HG03354 (cell line): ENCODE measurements at regions not wholly inside any gene's neighbourhood (a gene's known extent, or its start where the extent isn't known, plus 50 kb on each side); places are given as distances from the start of the nearest gene placed in this dataset.
A peak's percentile ranks its signal among the peaks of the same experiment; 100 is the strongest.
"Not testable (repeated sequence)": the region's sequence is repeated elsewhere in the genome, so short reads cannot be mapped to it uniquely, and the experiment has no call there.

ENCODE experiments used
- ATAC-seq: cut with Tn5 transposase; IDR thresholded peaks from one replicate; pipeline ENCODE4 v1.9.1; 2021; ENCODE audit warnings: mild to moderate bottlenecking; ENCODE audit not compliant: unreplicated experiment, poor library complexity, severe bottlenecking

DNA sequence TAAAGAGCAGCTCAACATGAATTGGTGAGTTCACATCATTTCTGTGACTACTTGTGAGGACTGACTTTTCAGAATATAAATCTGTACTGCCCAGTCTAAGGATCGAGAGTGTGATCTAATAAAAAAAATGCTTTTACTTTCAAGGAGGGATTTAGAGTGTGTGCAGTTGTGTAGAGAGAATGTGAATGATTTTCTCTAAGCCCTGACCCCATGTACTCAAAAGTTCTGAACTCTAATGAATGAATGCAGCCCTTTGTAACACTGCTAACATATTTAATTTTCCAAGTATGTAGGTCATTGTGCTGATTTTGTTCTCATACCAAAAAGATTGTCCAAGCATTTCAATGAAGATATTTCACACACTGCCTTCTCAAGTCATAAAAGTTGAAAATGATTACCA, 92.5 kb upstream of the STOX2 start:
- no peak for ATAC-seq

- no peak for ATAC-seq
Measured at GRCh38 chr4:183814461-183814860, 90.6 kb upstream of the STOX2 start.

DNA sequence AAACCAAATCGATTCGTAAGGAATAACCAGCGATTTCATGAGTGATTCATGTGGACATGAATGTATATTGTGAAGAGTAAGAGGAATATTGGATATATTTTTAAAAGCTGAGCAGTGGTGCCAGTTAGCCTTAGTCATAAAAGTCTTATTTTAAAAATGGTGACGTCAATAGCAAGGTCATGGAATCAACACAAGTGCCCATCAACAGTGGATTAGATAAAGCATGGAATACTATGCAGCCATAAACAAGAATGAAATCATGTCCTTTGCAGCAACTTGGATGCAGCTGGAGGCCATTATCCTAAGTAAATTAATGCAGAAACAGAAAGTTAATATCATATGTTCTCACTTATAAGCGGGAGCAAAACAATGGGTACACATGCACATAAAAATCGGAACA, 89.0 kb upstream of the STOX2 start:
- ATAC-seq: no peak

- ATAC-seq: no peak
Measured at GRCh38 chr4:183816882-183817509, 88.1 kb upstream of the STOX2 start.

DNA sequence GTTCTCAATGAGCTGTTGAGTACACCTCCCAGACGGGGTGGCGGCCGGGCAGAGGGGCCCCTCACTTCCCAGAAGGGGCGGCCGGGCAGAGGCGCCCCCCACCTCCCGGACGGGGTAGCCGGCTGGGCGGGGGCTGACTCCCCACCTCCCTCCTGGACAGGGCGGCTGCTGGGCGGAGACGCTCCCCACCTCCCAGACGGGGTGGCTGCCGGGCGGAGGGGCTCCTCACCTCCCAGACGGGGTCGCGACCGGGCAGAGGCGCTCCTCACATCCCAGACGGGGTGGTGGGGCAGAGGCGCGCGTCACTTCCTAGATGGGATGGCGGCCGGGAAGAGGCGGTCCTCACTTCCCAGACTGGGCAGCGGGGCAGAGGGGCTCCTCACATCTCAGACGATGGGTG, 86.5 kb upstream of the STOX2 start:
- ATAC-seq: not testable (repeated sequence)

DNA sequence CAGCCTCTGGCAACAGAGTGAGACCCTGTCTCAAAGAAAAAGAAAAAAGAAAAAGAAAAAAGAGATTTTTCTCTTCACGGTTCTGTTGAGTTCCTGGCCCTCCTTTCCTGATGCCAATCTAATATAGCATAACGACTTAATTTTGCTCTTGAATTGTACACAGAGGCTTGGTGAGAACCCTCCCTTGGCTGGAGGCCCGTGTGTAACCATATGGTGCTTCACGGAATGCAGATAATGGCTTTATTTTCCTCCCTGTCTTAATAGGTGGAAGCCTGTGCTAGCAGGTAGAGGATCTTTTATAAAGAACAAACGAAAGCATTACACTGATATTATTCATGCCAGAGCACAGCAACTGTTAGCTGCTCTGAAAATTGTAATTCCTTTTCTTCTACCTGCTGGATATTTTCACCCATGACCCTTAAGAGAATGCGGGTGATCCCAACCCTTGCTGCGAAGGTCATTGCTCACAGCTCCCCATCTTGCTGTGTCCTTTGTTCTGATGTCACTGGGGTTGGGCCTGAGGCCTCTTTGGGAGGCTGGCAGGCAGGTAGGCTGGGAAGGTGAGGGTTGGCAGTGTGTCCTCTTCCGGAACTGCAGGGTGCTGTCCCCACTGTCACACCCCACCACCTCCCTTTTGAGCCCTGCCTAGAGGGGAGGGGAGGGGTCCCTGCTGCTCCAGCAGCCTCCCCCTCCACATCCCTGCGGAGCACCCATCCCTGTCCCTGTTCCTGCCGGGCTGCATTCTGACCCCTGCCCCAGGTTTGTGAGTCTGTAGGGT, 83.8 kb upstream of the STOX2 start:
- ATAC-seq: no peak

- no peak for ATAC-seq
Measured at GRCh38 chr4:183823434-183823833, 81.7 kb upstream of the STOX2 start.

GRCh38 chr4:183825346-183825745, 79.8 kb upstream of the STOX2 start:
- ATAC-seq: no peak

GRCh38 chr4:183826461-183826860, 78.6 kb upstream of the STOX2 start:
- ATAC-seq: no peak

GRCh38 chr4:183828125-183828524, 77.0 kb upstream of the STOX2 start:
- ATAC-seq: no peak

DNA sequence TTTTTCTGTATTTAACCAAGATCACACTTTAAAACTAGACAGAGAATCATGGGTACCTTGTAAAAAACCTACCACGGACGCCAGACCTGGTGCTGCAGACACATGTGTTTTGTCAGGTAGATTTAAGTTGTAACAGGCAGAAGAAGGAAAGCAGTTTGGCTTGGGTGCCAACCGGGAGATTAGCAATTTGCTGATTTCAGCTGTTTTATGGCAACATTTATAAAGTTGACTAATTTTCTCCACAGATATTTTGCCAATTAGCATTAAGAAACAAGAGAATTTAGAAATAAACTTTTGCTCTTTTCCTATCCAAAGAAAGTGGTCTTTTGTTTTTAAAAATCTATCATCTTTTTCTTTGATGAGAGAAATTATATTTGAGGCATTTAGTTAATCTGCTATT, 76.3 kb upstream of the STOX2 start:
- ATAC-seq: no peak

- ATAC-seq: no peak
Measured at GRCh38 chr4:183830438-183830985, 74.6 kb upstream of the STOX2 start.

DNA sequence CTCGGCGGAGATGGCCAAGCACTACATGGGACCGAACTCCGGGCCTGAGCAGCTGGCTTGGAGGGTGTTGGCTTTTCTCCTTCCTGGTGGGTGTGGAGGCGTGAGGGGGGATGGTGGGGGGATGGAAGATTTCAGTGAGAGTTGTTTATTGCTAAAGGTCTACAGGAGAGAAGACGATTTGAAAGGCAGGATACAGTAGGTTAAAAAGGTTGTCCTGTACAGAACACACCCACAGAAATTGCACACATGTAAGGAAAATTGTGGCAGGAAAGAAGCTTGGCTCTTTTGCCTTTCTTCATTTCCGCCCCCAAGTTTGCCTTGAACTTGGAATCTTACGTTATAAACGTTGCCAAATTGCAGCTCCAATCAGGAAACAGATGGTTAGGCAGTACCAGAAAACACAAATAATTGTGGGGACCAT, 74.1 kb upstream of the STOX2 start:
- no peak for ATAC-seq

DNA sequence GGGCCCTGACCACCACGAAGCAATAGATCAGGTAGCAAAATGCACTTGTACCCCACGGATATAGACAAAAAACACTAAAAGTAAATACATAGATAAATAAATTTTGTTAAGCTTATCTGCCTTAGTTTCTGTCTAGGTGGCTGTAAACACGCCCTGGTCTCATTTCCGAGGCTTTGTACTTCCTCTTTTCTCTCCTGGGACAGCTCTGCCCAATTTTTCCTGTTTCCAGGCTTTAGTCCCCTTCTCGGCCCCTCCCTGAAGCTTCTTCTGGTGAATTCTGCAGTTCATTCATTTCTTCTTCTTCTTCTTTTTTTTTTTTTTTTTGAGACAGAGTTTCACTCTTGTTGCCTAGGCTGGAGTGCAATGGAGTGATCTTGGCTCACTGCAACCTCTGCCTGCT, 73.4 kb upstream of the STOX2 start:
- no peak for ATAC-seq

DNA sequence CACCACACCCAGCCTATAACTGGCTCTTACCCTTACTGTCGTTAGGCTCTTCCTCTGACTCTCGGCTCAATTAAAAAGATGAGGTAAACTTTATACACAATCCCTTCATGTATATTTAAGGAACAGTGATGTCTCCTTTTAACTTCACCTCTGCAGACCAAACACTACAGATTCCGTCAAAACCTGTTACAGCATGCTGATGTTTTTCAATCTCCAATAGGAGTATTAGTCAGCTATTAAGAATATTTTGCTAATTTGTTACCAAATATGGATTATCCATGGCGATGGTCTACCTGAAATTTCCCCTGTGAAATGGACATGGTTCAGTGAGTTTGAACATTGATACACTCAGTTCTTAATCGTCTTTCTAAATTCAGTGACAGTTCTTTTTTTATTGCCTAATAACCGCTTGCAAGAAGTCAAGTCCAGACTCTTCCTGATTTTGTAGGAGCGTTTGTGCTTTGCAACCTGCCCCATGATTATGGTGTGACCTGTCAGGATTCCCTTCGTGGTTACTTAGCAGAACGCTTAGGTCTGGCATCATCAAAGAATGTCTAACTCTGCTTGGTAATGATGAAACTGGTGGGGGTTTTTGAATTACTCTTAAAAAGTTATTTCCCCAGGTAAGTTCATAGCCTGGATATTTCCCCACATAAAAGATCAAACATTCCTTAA, 72.2 kb upstream of the STOX2 start:
- ATAC-seq: no peak

GRCh38 chr4:183834252-183834651, 70.9 kb upstream of the STOX2 start:
- ATAC-seq: no peak

DNA sequence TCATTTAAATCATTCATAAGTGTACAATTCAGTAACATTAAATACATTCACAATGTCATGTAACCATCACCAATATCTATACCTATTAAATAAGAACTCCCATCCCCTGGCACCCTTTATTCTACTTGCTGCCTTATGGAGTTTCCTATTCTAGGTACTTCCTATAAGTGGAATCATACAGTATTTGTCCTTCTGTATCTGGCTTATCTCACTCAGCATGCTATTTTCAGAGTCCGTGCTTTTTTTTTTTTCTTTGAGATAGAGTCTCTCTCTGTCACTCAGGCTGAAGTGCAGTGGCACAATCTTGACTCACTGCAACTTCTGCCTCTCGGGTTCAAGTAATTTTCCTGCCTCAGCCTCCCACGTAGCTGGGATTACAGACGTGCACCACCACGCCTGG, 67.9 kb upstream of the STOX2 start:
- ATAC-seq: no peak

DNA sequence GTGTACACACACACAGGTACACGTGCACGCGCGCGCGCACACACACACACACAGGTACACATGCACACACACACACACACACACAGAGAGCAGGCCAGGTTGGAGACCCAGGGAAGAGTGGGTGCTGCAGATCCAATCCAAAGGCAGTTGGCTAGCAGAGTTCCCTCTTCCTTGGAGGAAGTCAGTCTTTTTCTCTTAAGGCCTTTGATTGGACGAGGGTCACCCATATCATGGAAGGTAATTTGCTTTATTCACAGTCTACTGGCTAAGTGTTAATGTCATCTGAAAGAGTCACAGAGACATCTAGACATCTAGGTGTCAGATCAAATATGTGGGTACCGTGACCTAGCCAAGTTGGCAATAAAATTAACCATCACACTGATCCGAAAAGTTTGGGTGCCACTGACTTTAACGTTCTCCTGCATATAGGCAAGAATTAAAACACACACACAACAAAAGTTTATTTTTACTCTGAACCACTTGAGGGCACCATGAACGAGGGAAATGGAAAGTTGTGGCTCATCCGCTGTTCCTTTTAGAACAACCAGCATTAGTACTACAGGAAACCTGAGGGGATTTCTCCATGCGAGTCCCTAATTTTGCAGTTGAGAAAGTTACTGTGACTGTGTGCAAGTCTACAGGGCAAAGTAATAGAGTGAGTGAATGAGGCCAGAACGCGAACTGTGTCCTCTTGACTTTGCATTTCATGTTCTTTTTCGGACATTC, 66.0 kb upstream of the STOX2 start:
- ATAC-seq: no peak

- peak; percentile 79 for ATAC-seq
Measured at GRCh38 chr4:183840311-183840710, 64.8 kb upstream of the STOX2 start.

DNA sequence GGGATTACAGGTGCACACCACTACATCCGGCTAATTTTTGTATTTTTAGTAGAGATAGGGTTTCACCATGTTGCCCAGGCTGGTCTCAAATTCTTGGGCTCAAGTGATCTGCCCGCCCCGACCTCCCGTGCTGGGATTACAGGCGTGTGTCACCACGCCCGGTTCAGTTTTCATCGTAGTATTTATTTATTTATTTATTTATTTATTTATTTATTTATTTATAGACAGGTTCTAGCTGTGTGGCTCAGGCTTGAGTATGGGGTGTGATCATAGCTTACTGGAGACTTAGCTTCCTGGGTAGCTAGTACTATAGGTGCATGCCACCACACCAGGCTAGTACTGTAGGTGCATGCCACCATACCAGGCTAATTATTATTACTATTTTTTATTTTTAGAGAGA, 64.1 kb upstream of the STOX2 start:
- no peak for ATAC-seq
